ENCODE measurements at regions not wholly inside any gene's neighbourhood (a gene's known extent, or its start where the extent isn't known, plus 50 kb on each side); places are given as distances from the start of the nearest gene placed in this dataset.
"Not testable (repeated sequence)": the region's sequence is repeated elsewhere in the genome, so short reads cannot be mapped to it uniquely, and the experiment has no call there.

DNA sequence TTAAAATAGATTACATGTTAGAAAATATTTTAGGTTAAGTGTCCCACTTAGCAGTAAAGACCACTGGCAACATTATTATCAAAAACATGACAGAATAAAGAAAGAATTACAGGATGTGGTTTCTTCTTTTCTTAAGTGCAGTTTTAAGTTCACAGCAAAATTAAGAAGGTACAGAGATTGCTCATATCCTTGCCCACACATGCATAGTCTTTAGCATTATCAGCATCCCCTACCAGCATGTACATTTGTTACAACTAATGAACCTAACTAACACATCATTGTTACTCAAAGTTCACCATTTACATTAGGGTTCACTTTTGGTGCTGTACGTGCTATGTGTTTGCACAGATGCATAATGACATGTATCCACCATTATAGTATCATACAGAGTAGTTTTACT, 837.7 kb upstream of the CDH9 start:
- TF ChIP-seq, protein P1, sequence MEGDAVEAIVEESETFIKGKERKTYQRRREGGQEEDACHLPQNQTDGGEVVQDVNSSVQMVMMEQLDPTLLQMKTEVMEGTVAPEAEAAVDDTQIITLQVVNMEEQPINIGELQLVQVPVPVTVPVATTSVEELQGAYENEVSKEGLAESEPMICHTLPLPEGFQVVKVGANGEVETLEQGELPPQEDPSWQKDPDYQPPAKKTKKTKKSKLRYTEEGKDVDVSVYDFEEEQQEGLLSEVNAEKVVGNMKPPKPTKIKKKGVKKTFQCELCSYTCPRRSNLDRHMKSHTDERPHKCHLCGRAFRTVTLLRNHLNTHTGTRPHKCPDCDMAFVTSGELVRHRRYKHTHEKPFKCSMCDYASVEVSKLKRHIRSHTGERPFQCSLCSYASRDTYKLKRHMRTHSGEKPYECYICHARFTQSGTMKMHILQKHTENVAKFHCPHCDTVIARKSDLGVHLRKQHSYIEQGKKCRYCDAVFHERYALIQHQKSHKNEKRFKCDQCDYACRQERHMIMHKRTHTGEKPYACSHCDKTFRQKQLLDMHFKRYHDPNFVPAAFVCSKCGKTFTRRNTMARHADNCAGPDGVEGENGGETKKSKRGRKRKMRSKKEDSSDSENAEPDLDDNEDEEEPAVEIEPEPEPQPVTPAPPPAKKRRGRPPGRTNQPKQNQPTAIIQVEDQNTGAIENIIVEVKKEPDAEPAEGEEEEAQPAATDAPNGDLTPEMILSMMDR (IDR thresholded peaks at IDR 0.05; ENCODE audit: extremely low read depth, missing control alignments): no peak
- no peak for DNase-seq (ENCODE audit: low spot score)

- TF ChIP-seq, protein P1 (IDR thresholded peaks at IDR 0.05; ENCODE audit: extremely low read depth, missing control alignments): no peak
- no peak for DNase-seq (ENCODE audit: low spot score)
These were observed 836.8 kb upstream of the CDH9 start for GRCh38 chr5:27875148-27875547.

- TF ChIP-seq, protein P1 (IDR thresholded peaks at IDR 0.05; ENCODE audit: extremely low read depth, missing control alignments): no peak
- DNase-seq (ENCODE audit: low spot score): no peak
These were observed 829.9 kb upstream of the CDH9 start for GRCh38 chr5:27868292-27868691.

- no peak for DNase-seq (ENCODE audit: low spot score)
- TF ChIP-seq, protein P1 (IDR thresholded peaks at IDR 0.05; ENCODE audit: extremely low read depth, missing control alignments): no peak
These were observed 817.1 kb upstream of the CDH9 start for GRCh38 chr5:27855491-27855890.

DNA sequence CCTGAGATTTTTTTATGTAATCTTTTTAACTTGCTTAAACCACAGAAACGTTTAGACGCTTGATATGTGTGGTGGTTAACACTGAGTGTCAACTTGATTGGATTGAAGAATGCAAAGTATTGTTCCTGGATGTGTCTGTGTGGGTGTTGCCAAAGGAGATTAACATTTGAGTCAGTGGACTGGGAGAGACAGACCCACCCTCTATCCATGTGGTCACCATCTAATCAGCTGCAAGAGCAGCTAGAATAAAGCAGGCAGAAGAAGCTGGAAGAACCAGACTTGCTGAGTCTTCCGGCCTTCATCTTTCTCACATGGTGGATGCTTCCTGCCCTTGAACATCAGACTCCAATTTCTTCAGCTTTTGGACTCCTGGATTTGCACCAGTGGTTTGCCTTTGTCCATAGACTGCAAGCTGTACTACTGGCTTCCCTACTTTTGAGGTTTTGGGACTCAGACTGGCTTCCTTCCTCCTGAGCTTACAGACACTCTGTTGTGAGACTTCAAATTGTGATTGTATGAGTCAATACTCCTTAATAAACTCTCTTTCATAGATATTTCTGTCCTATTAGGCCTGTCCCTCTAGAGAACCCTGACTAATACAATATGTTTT, 816.0 kb upstream of the CDH9 start:
- TF ChIP-seq, protein P1 (IDR thresholded peaks at IDR 0.05; ENCODE audit: extremely low read depth, missing control alignments): no peak
- DNase-seq (ENCODE audit: low spot score): no peak

DNA sequence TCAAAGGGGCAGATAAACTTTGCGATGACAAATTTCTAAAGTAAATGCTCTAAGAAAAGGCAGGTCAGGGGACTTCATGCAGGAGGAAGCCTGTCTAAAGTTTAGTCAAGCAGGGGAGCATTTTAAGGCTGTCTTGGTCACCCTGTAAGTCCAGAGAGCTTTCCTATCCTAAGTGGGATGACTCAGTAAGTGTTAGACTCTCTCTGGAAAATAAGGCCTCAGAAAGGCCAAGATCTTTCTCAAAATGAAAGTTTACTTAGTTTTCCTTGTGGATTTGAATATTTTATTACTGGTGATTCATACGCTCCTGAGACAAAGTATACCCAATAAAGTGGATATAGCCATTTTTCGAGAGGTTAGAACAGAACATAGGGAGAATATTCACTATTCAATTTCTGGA, 806.9 kb upstream of the CDH9 start:
- TF ChIP-seq, protein P1 (IDR thresholded peaks at IDR 0.05; ENCODE audit: extremely low read depth, missing control alignments): no peak
- DNase-seq (ENCODE audit: low spot score): no peak

DNA sequence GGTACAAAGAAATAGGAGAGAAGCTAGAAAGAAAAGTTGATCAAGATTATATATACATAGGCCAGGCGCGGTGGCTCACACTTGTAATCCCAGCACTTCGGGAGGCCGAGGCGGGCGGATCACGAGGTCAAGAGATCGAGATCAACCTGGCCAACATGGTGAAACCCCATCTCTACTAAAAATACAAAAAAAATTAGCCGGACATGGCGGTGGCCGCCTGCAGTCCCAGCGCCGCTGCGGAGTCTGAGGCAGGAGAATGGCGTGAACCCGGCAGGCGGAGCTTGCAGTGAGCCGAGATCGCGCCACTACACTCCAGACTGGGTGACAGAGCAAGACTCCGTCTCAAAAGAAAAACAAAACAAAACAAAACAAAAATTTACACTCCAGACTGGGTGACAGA, 798.3 kb upstream of the CDH9 start:
- not testable (repeated sequence) for DNase-seq (ENCODE audit: low spot score)

DNA sequence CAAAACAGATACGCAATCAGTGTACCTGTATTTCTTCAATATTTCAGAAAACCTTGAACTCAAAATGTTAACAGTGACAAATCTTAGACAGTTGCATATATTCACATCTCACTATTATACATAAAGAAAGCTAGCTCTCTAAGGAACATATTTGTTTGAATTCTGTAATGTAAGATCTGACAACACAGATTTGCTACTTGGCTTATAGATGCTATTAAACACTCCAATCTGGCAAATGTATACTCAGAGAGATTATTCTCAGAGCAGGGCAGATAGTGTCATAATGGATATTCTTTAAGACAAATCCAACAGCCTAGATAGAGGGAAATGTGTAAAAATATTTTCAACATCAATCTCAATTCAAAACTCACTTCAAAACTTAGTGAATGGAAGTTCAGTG, 794.5 kb upstream of the CDH9 start:
- TF ChIP-seq, protein P1 (IDR thresholded peaks at IDR 0.05; ENCODE audit: extremely low read depth, missing control alignments): no peak
- no peak for DNase-seq (ENCODE audit: low spot score)
